ENCODE measurements at regions not wholly inside any gene's neighbourhood (a gene's known extent, or its start where the extent isn't known, plus 50 kb on each side); places are given as distances from the start of the nearest gene placed in this dataset.

- TF ChIP-seq CTCF (IDR thresholded peaks at IDR 0.05) = no peak
- TF ChIP-seq POLR2A (IDR thresholded peaks at IDR 0.05) = no peak
These were observed 57.3 kb upstream of the PPP1CB start for GRCh38 chr2:28694364-28694763.

All from prostate gland (tissue), 2 donors.